ENCODE measurements at regions not wholly inside any gene's neighbourhood (a gene's known extent, or its start where the extent isn't known, plus 50 kb on each side); places are given as distances from the start of the nearest gene placed in this dataset.
"Not testable (repeated sequence)": the region's sequence is repeated elsewhere in the genome, so short reads cannot be mapped to it uniquely, and the experiment has no call there.

DNA sequence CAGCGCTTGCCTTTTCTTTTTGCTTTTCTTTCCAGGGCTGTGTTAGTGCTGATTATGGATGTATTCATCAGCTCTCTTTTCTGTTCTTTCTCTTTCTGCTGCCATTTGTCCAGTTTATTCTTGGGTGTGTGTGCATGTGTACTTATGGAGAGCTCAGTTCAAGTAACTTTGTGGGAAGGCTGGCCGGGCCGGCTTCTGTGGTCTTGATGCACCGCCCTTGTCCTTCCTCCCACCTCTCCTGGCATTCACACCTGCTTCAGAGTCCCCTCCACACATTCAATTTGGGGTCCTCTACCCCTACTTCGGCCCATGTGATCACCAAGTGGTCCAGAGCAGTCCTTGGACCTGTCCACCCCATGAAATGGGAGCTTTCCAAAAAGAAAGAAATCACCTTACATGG lies 202.7 kb downstream of the BCL2L11 start:
- not testable (repeated sequence) for H3K36me3 ChIP-seq (ENCODE audit: insufficient read depth, insufficient read length, low read length); H3K9ac ChIP-seq (ENCODE audit: insufficient read length, low read depth); DNase-seq (ENCODE audit: low read depth, low spot score); H3K4me1 ChIP-seq (ENCODE audit: insufficient read depth, insufficient read length); H3K9me3 ChIP-seq (ENCODE audit: insufficient read depth, low read length); H3K27me3 ChIP-seq (ENCODE audit: insufficient read depth, insufficient read length); H3K4me3 ChIP-seq (ENCODE audit: insufficient read length, low read depth)

DNA sequence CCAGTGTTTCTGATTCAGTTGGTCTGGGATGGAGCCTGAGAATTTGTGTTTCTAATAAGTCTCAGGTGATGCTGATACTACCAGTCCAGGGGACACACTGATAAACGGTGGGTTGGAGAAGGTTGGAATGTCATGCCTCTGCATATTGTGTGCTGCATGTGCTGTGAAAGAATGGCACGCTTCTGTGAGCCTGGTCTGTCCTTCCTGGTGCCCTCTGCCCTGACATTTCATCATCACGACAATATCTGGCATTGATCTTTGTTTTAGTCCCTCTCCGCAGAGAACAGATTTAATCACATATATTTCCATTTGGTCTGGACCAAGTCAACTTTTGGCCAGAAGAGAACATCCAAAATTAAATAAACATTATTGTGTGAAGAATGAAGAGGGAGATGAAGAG lies 207.0 kb downstream of the BCL2L11 start:
- not testable (repeated sequence) for H3K4me3 ChIP-seq (ENCODE audit: insufficient read length, low read depth); H3K9me3 ChIP-seq (ENCODE audit: insufficient read depth, low read length); DNase-seq (ENCODE audit: low read depth, low spot score); H3K9ac ChIP-seq (ENCODE audit: insufficient read length, low read depth); H3K36me3 ChIP-seq (ENCODE audit: insufficient read depth, insufficient read length, low read length); H3K27me3 ChIP-seq (ENCODE audit: insufficient read depth, insufficient read length); H3K4me1 ChIP-seq (ENCODE audit: insufficient read depth, insufficient read length)

DNA sequence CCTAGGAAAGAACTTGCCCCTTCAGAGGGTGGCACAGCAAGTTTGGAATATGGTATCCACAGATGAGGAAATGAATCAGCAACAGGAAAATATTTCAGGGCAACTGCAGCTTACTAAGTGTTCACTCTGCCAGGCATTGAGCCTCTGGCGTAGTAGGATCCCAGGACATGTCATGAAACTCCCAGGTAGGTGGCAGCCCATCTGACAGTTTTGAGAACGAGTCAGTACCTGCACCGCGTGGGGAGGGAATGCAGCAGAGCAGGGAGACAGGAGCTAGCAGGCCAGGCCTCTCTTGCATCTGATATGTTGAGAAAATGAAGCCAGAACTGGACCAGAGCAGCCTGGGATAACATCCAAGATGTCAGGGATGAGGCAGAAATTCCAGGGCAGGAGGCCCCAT lies 208.6 kb downstream of the BCL2L11 start:
- H3K4me3 ChIP-seq (ENCODE audit: insufficient read length, low read depth); H3K27me3 ChIP-seq (ENCODE audit: insufficient read depth, insufficient read length); H3K9ac ChIP-seq (ENCODE audit: insufficient read length, low read depth); H3K36me3 ChIP-seq (ENCODE audit: insufficient read depth, insufficient read length, low read length); DNase-seq (ENCODE audit: low read depth, low spot score); H3K9me3 ChIP-seq (ENCODE audit: insufficient read depth, low read length); H3K4me1 ChIP-seq (ENCODE audit: insufficient read depth, insufficient read length): not testable (repeated sequence)

GRCh38 chr2:111331099-111331724 lies 210.5 kb downstream of the BCL2L11 start:
- not testable (repeated sequence) for H3K4me1 ChIP-seq (ENCODE audit: insufficient read depth, insufficient read length); H3K4me3 ChIP-seq (ENCODE audit: insufficient read length, low read depth); DNase-seq (ENCODE audit: low read depth, low spot score); H3K36me3 ChIP-seq (ENCODE audit: insufficient read depth, insufficient read length, low read length); H3K27me3 ChIP-seq (ENCODE audit: insufficient read depth, insufficient read length); H3K9me3 ChIP-seq (ENCODE audit: insufficient read depth, low read length); H3K9ac ChIP-seq (ENCODE audit: insufficient read length, low read depth)

- H3K27me3 ChIP-seq (ENCODE audit: insufficient read depth, insufficient read length); DNase-seq (ENCODE audit: low read depth, low spot score); H3K4me1 ChIP-seq (ENCODE audit: insufficient read depth, insufficient read length); H3K4me3 ChIP-seq (ENCODE audit: insufficient read length, low read depth); H3K36me3 ChIP-seq (ENCODE audit: insufficient read depth, insufficient read length, low read length); H3K9me3 ChIP-seq (ENCODE audit: insufficient read depth, low read length); H3K9ac ChIP-seq (ENCODE audit: insufficient read length, low read depth): not testable (repeated sequence)
These were observed 214.7 kb downstream of the BCL2L11 start for GRCh38 chr2:111335220-111335907.

DNA sequence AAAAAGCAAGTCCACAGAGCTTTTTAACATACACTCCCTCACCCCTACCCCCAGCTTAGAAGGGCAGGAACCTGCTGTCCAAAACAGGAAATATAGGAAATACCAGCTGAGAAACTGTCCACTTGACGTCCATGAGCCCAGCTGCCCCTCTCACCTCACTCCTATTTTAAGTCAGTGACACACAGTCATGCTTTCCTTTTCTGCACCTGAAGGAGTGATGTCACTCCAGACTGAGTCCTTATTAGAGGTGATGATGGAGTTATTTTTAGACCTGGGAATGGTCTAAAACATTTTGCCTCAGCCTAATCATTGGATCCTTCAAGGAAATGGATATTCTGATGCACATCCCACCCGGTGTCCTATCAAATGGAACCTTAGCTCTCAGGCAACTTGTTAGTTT lies 217.8 kb downstream of the BCL2L11 start:
- H3K27me3 ChIP-seq (ENCODE audit: insufficient read depth, insufficient read length); DNase-seq (ENCODE audit: low read depth, low spot score); H3K36me3 ChIP-seq (ENCODE audit: insufficient read depth, insufficient read length, low read length); H3K9ac ChIP-seq (ENCODE audit: insufficient read length, low read depth); H3K4me3 ChIP-seq (ENCODE audit: insufficient read length, low read depth); H3K4me1 ChIP-seq (ENCODE audit: insufficient read depth, insufficient read length); H3K9me3 ChIP-seq (ENCODE audit: insufficient read depth, low read length): not testable (repeated sequence)

DNA sequence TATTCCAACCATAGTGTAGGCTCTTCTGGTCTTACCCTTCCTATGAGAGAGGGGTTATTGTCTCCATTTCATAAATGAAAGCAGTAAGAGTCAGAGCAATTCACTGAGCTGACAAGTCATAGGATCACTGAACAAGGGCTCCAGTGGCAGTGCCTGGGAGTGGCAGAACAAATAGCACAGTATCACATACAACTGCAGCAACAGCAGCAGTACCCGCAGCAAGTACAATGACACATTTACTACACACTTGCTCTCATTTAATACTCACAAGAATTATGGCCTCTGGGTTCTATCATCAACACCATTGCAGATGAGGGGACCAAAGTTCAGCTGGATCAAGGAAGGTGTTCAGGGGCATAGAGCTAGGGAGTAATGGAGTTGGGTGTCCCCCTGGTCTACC lies 218.8 kb downstream of the BCL2L11 start:
- H3K9ac ChIP-seq (ENCODE audit: insufficient read length, low read depth); DNase-seq (ENCODE audit: low read depth, low spot score); H3K9me3 ChIP-seq (ENCODE audit: insufficient read depth, low read length); H3K36me3 ChIP-seq (ENCODE audit: insufficient read depth, insufficient read length, low read length); H3K4me3 ChIP-seq (ENCODE audit: insufficient read length, low read depth); H3K27me3 ChIP-seq (ENCODE audit: insufficient read depth, insufficient read length); H3K4me1 ChIP-seq (ENCODE audit: insufficient read depth, insufficient read length): not testable (repeated sequence)

GRCh38 chr2:111344590-111344989 lies 223.9 kb downstream of the BCL2L11 start:
- DNase-seq (ENCODE audit: low read depth, low spot score); H3K36me3 ChIP-seq (ENCODE audit: insufficient read depth, insufficient read length, low read length); H3K27me3 ChIP-seq (ENCODE audit: insufficient read depth, insufficient read length); H3K4me1 ChIP-seq (ENCODE audit: insufficient read depth, insufficient read length); H3K9ac ChIP-seq (ENCODE audit: insufficient read length, low read depth); H3K9me3 ChIP-seq (ENCODE audit: insufficient read depth, low read length); H3K4me3 ChIP-seq (ENCODE audit: insufficient read length, low read depth): not testable (repeated sequence)

DNA sequence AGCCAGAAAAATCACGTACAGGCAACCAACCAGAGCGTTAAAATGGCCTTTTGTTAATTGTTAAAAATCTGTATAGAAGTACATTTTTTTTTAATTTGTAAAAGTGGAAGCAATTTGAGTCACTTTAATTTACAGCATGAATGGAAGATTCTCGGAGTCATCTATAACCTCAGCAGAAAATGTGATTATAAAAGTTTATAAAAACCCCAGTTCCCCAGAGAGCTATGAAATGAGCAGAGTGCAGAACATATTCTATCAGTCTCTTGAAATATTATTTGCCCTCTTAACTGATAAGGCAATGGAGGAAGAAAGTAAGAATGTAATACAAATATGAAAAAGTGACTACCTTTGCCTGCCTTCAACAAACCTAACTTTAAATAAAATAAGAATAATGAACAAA lies 224.7 kb downstream of the BCL2L11 start:
- DNase-seq (ENCODE audit: low read depth, low spot score); H3K9ac ChIP-seq (ENCODE audit: insufficient read length, low read depth); H3K36me3 ChIP-seq (ENCODE audit: insufficient read depth, insufficient read length, low read length); H3K4me1 ChIP-seq (ENCODE audit: insufficient read depth, insufficient read length); H3K4me3 ChIP-seq (ENCODE audit: insufficient read length, low read depth); H3K9me3 ChIP-seq (ENCODE audit: insufficient read depth, low read length); H3K27me3 ChIP-seq (ENCODE audit: insufficient read depth, insufficient read length): not testable (repeated sequence)

GRCh38 chr2:111346018-111346930 lies 225.6 kb downstream of the BCL2L11 start:
- H3K36me3 ChIP-seq (ENCODE audit: insufficient read depth, insufficient read length, low read length); DNase-seq (ENCODE audit: low read depth, low spot score); H3K9me3 ChIP-seq (ENCODE audit: insufficient read depth, low read length); H3K27me3 ChIP-seq (ENCODE audit: insufficient read depth, insufficient read length); H3K9ac ChIP-seq (ENCODE audit: insufficient read length, low read depth); H3K4me1 ChIP-seq (ENCODE audit: insufficient read depth, insufficient read length); H3K4me3 ChIP-seq (ENCODE audit: insufficient read length, low read depth): not testable (repeated sequence)

- not testable (repeated sequence) for H3K9me3 ChIP-seq (ENCODE audit: insufficient read depth, low read length); H3K9ac ChIP-seq (ENCODE audit: insufficient read length, low read depth); H3K36me3 ChIP-seq (ENCODE audit: insufficient read depth, insufficient read length, low read length); H3K27me3 ChIP-seq (ENCODE audit: insufficient read depth, insufficient read length); H3K4me3 ChIP-seq (ENCODE audit: insufficient read length, low read depth); H3K4me1 ChIP-seq (ENCODE audit: insufficient read depth, insufficient read length); DNase-seq (ENCODE audit: low read depth, low spot score)
These were observed 227.0 kb downstream of the BCL2L11 start for GRCh38 chr2:111347695-111348094.

DNA sequence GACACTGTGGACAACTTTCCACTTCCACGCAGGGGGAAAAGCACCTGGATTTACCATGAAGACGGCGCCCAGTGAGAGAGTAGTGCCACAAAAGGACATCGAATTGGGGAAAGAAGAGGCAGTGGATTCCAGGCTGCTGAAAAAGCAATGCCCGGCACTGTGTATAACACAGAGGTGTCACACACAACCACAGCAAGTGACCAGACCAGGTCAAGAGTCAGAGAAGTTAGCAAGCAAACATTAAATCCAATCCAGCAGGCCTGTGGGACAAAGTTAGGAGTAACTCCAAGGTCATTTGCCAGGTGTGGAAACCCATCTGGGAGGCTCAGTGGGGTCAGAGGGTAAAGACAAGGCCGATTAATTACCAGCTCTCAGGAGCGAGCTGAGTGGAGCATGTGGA lies 227.6 kb downstream of the BCL2L11 start:
- not testable (repeated sequence) for H3K36me3 ChIP-seq (ENCODE audit: insufficient read depth, insufficient read length, low read length); H3K9me3 ChIP-seq (ENCODE audit: insufficient read depth, low read length); H3K4me3 ChIP-seq (ENCODE audit: insufficient read length, low read depth); H3K4me1 ChIP-seq (ENCODE audit: insufficient read depth, insufficient read length); H3K9ac ChIP-seq (ENCODE audit: insufficient read length, low read depth); H3K27me3 ChIP-seq (ENCODE audit: insufficient read depth, insufficient read length); DNase-seq (ENCODE audit: low read depth, low spot score)

All from NT2/D1 (cell line).